Liver (tissue), 8 donors: ENCODE measurements at regions not wholly inside any gene's neighbourhood (a gene's known extent, or its start where the extent isn't known, plus 50 kb on each side); places are given as distances from the start of the nearest gene placed in this dataset.

Experiments used
- DNase-seq: peaks from one replicate; pipeline ENCODE4 v3.0.0-alpha.2; 2017; ENCODE audit warnings: low spot score
- H3K27ac ChIP-seq, 2 donors: one replicate each; pipeline ENCODE4 v1.7.0; 2013; ENCODE audit warnings: inconsistent platforms in 2 of 2, low read length in 2 of 2, control low read depth in 1 of 2, low read depth in 1 of 2, mild to moderate bottlenecking in 1 of 2
- H3K27me3 ChIP-seq, 4 donors: one replicate each; pipeline versions ENCODE4 v1.6.1 to v1.7.0; 2013; ENCODE audit warnings: low read length in 3 of 4, inconsistent platforms in 1 of 4, mild to moderate bottlenecking in 1 of 4, moderate library complexity in 1 of 4; ENCODE audit not compliant: control insufficient read depth in 4 of 4, insufficient read depth in 4 of 4
- H3K36me3 ChIP-seq, 4 donors: one replicate each; pipeline versions ENCODE4 v1.6.1 to v1.7.0; 2013; ENCODE audit warnings: low read length in 3 of 4, mild to moderate bottlenecking in 3 of 4, low read depth in 1 of 4, moderate library complexity in 1 of 4; ENCODE audit not compliant: control insufficient read depth in 4 of 4, insufficient read depth in 3 of 4
- H3K4me1 ChIP-seq, 4 donors: one replicate each; pipeline versions ENCODE4 v1.6.1 to v1.7.0; 2013; ENCODE audit warnings: low read length in 3 of 4, mild to moderate bottlenecking in 3 of 4, moderate library complexity in 1 of 4; ENCODE audit not compliant: control insufficient read depth in 4 of 4, insufficient read depth in 4 of 4
- H3K4me3 ChIP-seq, 3 donors: one replicate each; pipeline versions ENCODE4 v1.6.1 to v1.7.0; 2013; ENCODE audit warnings: low read length in 3 of 3, control low read depth in 1 of 3, low read depth in 1 of 3, mild to moderate bottlenecking in 1 of 3
- H3K9ac ChIP-seq, 2 donors: one replicate each; pipeline ENCODE4 v1.7.0; 2013; ENCODE audit warnings: low read length in 2 of 2, mild to moderate bottlenecking in 2 of 2, moderate library complexity in 2 of 2, control low read depth in 1 of 2, low read depth in 1 of 2
- H3K9me3 ChIP-seq, 4 donors: one replicate each; pipeline versions ENCODE4 v1.6.1 to v1.7.0; 2013; ENCODE audit warnings: low read length in 3 of 4; ENCODE audit not compliant: control insufficient read depth in 4 of 4
- CTCF ChIP-seq: fragments of 150-350 bp; IDR thresholded peaks from 2 replicates; pipeline ENCODE4 v1.5.1; 2017; ENCODE audit warnings: improper control_type of control experiment, low read depth, low read length; ENCODE audit not compliant: missing input control
- EGR1 ChIP-seq, 2 donors: IDR thresholded peaks; 2 replicates each; pipeline ENCODE4 v1.6.1; 2016 to 2018; ENCODE audit warnings: antibody characterized with exemption in 2 of 2, low read depth in 2 of 2
- FOXA1 ChIP-seq: IDR thresholded peaks from 2 replicates; pipeline ENCODE4 v1.6.1; 2016; ENCODE audit warnings: antibody characterized with exemption
- FOXA2 ChIP-seq: IDR thresholded peaks from 2 replicates; pipeline ENCODE4 v1.6.1; 2016; ENCODE audit warnings: antibody characterized with exemption
- GABPA ChIP-seq, 2 donors: IDR thresholded peaks in 1 of 2; conservative IDR thresholded peaks in 1 of 2; 2 replicates each; pipeline ENCODE4 v1.6.1; 2016; ENCODE audit warnings: antibody characterized with exemption in 2 of 2, mild to moderate bottlenecking in 1 of 2, moderate library complexity in 1 of 2
- HNF4G ChIP-seq: IDR thresholded peaks from 2 replicates; pipeline ENCODE4 v1.6.1; 2016; ENCODE audit warnings: antibody characterized with exemption
- JUND ChIP-seq, 2 donors: IDR thresholded peaks; 2 replicates each; pipeline ENCODE4 v1.6.1; 2016; ENCODE audit warnings: antibody characterized with exemption in 2 of 2
- MAX ChIP-seq: IDR thresholded peaks from 2 replicates; pipeline ENCODE4 v1.6.1; 2016; ENCODE audit warnings: antibody characterized with exemption
- NR2F2 ChIP-seq: IDR thresholded peaks from 2 replicates; pipeline ENCODE4 v1.6.1; 2016; ENCODE audit warnings: antibody characterized with exemption
- RAD21 ChIP-seq, 2 donors: IDR thresholded peaks; 2 replicates each; pipeline ENCODE4 v1.6.1; 2016; ENCODE audit warnings: antibody characterized with exemption in 2 of 2, mild to moderate bottlenecking in 2 of 2
- RXRA ChIP-seq, 2 donors: IDR thresholded peaks; 2 replicates each; pipeline ENCODE4 v1.6.1; 2017 to 2018; ENCODE audit warnings: antibody characterized with exemption in 2 of 2, mild to moderate bottlenecking in 1 of 2
- SP1 ChIP-seq: IDR thresholded peaks from 2 replicates; pipeline ENCODE4 v1.6.1; 2018; ENCODE audit warnings: antibody characterized with exemption, mild to moderate bottlenecking
- YY1 ChIP-seq: IDR thresholded peaks from 2 replicates; pipeline ENCODE4 v1.6.1; 2016; ENCODE audit warnings: antibody characterized with exemption, mild to moderate bottlenecking
- ZBTB33 ChIP-seq: IDR thresholded peaks from 2 replicates; pipeline ENCODE4 v1.6.1; 2016; ENCODE audit warnings: antibody characterized with exemption
- WGBS: extraction: QIAGEN DNeasy Blood & Tissue Kit; methylation state at CpG from one replicate; pipeline ENCODE4 v1.1.7; 2013; 5-methylcytosine and 5-hydroxymethylcytosine counted together
- donor health status: healthy.
- donor health status: healthy.
- donor health status: healthy.
- donor health status: healthy.
- donor health status: healthy.

DNA sequence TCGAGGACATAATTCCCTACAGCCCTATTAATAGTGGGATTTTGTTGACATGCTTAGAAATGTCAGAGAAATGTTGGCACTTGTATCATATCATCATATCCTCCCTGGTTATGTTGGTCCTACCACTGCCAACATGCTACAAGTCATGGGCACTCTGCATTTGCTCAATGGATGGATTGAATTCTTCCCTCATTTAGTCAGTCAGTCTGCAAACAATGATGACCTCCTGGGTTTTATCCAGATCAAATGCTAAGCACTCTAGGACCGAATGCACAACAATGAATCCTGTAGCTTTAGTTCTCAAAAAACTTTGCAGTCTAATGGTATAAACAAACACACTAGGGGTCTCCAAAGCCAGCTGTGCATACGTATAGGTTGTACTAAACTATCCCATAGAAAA is 357.2 kb upstream of the DPYD start (continued):
- TF ChIP-seq CTCF, result no peak
- no peak for TF ChIP-seq NR2F2

GRCh38 chr1:98277118-98277517 is 356.3 kb upstream of the DPYD start:
- DNase-seq, result no peak

GRCh38 chr1:98276514-98276913 is 355.7 kb upstream of the DPYD start:
- Histone ChIP-seq H3K4me1 (no peaks in the 10 kb centered on the region), H3K9ac (no peak overlapping the region), H3K36me3 (no peaks in the 10 kb centered on the region), H3K9me3 (no peaks in the 10 kb centered on the region), H3K4me3 (no peak overlapping the region), H3K27ac (no peak overlapping the region), H3K27me3 (no peaks in the 10 kb centered on the region)
- 93% methylated on average over 2 of the region's 2 CpGs for WGBS
- no peak for DNase-seq
- no peak for TF ChIP-seq GABPA (IDR thresholded peaks at IDR 0.05 in 1 of 2, conservative IDR thresholded peaks at IDR 0.05 in 1 of 2)
- TF ChIP-seq FOXA1, result no peak
- TF ChIP-seq EGR1 (IDR thresholded peaks at IDR 0.05; ENCODE audit: low read depth in 2 of 2), result no peak
- TF ChIP-seq NR2F2, result no peak

More at GRCh38 chr1:98277118-98277517, 356.3 kb upstream of the DPYD start:
- no peaks in the 10 kb centered on the region for H3K4me1 ChIP-seq
- no peaks in the 10 kb centered on the region for H3K36me3 ChIP-seq
- no peak overlapping the region for H3K27ac ChIP-seq
- H3K4me3 ChIP-seq, result no peak overlapping the region
- H3K9ac ChIP-seq, result no peak overlapping the region
- TF ChIP-seq HNF4G (no peak), EGR1 (IDR thresholded peaks at IDR 0.05; ENCODE audit: low read depth in 2 of 2) (no peak), RXRA (IDR thresholded peaks at IDR 0.05) (no peak)
- H3K9me3 ChIP-seq, result no peaks in the 10 kb centered on the region
- no peaks in the 10 kb centered on the region for H3K27me3 ChIP-seq
- 73% methylated on average over 2 of the region's 2 CpGs for WGBS

DNA sequence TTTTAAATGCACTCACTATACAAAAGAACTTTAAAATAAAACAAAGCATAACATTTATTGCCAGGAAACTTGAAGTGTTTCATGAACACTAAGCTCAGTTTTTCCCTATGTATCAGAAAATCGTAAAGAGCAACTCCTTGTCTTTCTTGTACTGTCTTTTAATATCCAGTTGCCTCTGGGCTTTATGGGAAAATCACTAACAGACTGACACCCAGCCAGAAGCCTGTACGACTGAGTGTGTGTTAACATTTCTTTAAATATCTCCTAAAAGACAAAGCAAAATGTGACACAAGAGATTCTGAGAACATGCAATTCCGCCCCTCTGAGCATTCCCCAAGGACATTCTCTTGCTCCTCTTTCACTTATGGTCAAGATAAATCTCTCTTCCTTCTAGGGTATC is 347.5 kb upstream of the DPYD start:
- no peak for TF ChIP-seq JUND (IDR thresholded peaks at IDR 0.05)
- TF ChIP-seq GABPA (IDR thresholded peaks at IDR 0.05 in 1 of 2, conservative IDR thresholded peaks at IDR 0.05 in 1 of 2), result no peak
- no peak for TF ChIP-seq MAX
- no peak for TF ChIP-seq FOXA2
- no peak for TF ChIP-seq RAD21 (IDR thresholded peaks at IDR 0.05)
- no peak for TF ChIP-seq HNF4G
- no peak for TF ChIP-seq FOXA1
- Histone ChIP-seq H3K4me3 (no peak overlapping the region), H3K4me1 (no peaks in the 10 kb centered on the region), H3K27ac (no peak overlapping the region), H3K9me3 (peaks cover 0 to 1% (median 0%) of the 10 kb centered on the region in 4 donors), H3K9ac (no peak overlapping the region), H3K36me3 (no peaks in the 10 kb centered on the region), H3K27me3 (no peaks in the 10 kb centered on the region)
- 69% methylated on average over 3 of the region's 3 CpGs for WGBS
- DNase-seq, result no peak

DNA sequence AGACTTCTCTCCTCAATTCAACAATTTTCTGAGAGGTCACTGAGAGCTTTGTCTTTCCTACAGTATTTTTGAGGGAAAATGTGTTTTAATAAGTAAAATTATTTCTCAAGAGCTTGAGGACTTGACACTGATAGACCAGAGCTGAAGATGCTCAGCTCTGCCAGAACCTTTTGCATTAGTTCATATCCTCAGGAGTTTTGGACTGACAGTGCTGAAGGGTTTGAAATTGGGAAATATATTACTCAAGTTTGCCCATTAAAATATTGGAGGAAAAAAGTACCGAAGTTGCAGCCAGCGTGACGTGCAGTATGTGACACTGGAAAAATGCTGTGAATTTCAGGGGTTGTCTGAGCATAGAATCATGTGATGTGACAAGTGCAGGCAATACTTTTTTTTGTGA is 346.6 kb upstream of the DPYD start:
- Histone ChIP-seq H3K9me3 (peaks cover 0 to 1% (median 0%) of the 10 kb centered on the region in 4 donors), H3K27ac (no peak overlapping the region), H3K9ac (no peak overlapping the region), H3K4me3 (no peak overlapping the region), H3K4me1 (no peaks in the 10 kb centered on the region), H3K27me3 (no peaks in the 10 kb centered on the region), H3K36me3 (no peaks in the 10 kb centered on the region)
- no peak for DNase-seq
- whole genome bisulfite sequencing, result 90% methylated on average over 3 of the region's 3 CpGs
- TF ChIP-seq GABPA (IDR thresholded peaks at IDR 0.05 in 1 of 2, conservative IDR thresholded peaks at IDR 0.05 in 1 of 2) (no peak), EGR1 (IDR thresholded peaks at IDR 0.05; ENCODE audit: low read depth in 2 of 2) (no peak), NR2F2 (no peak), HNF4G (no peak), SP1 (no peak), CTCF (no peak), YY1 (no peak), ZBTB33 (no peak), FOXA1 (no peak)
